ENCODE measurements at regions not wholly inside any gene's neighbourhood (a gene's known extent, or its start where the extent isn't known, plus 50 kb on each side); places are given as distances from the start of the nearest gene placed in this dataset.

GRCh38 chr18:32548688-32549087 is 78.0 kb upstream of the GAREM1 start:
- no peak for TF ChIP-seq EZH2 (IDR thresholded peaks at IDR 0.05)
- TF ChIP-seq, protein P1, sequence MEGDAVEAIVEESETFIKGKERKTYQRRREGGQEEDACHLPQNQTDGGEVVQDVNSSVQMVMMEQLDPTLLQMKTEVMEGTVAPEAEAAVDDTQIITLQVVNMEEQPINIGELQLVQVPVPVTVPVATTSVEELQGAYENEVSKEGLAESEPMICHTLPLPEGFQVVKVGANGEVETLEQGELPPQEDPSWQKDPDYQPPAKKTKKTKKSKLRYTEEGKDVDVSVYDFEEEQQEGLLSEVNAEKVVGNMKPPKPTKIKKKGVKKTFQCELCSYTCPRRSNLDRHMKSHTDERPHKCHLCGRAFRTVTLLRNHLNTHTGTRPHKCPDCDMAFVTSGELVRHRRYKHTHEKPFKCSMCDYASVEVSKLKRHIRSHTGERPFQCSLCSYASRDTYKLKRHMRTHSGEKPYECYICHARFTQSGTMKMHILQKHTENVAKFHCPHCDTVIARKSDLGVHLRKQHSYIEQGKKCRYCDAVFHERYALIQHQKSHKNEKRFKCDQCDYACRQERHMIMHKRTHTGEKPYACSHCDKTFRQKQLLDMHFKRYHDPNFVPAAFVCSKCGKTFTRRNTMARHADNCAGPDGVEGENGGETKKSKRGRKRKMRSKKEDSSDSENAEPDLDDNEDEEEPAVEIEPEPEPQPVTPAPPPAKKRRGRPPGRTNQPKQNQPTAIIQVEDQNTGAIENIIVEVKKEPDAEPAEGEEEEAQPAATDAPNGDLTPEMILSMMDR (IDR thresholded peaks at IDR 0.05), result no peak

Measured in neural progenitor cell (in vitro differentiated cells).